ENCODE measurements at regions not wholly inside any gene's neighbourhood (a gene's known extent, or its start where the extent isn't known, plus 50 kb on each side); places are given as distances from the start of the nearest gene placed in this dataset.

GRCh38 chr10:131695496-131696165 lies 205.2 kb upstream of the PPP2R2D start:
- H3K4me1 ChIP-seq (ENCODE audit: control insufficient read depth in 1 of 2, insufficient read depth in 2 of 2, low read length in 2 of 2) = no peaks in the 10 kb centered on the region
- whole genome bisulfite sequencing (ENCODE audit: insufficient coverage) = 85% methylated on average over 14 of the region's 23 CpGs
- H3K4me1 Mint-ChIP-seq = no peaks in the 10 kb centered on the region
- no peaks in the 10 kb centered on the region for H3K9me3 ChIP-seq (replicated peaks in 1 of 2; ENCODE audit: control insufficient read depth in 1 of 2, insufficient read depth in 1 of 2, low read length in 2 of 2)
- no peaks in the 10 kb centered on the region for H3K36me3 ChIP-seq (replicated peaks in 1 of 2; ENCODE audit: control insufficient read depth in 1 of 2, insufficient read depth in 2 of 2, low read length in 2 of 2)
- H3K9me3 Mint-ChIP-seq = peaks cover 0 to 3% (median 0%) of the 10 kb centered on the region in 7 donors
- no peaks in the 10 kb centered on the region for H3K36me3 Mint-ChIP-seq
- H3K9ac ChIP-seq (ENCODE audit: insufficient read depth, low read length, poor library complexity, severe bottlenecking) = no peak overlapping the region
- peaks cover 3 to 7% (median 7%) of the 10 kb centered on the region in 3 donors for H3K27me3 Mint-ChIP-seq (ENCODE audit: low read depth in 3 of 3)
- no peak overlapping the region for H3K27ac Mint-ChIP-seq
- H3K4me2 ChIP-seq (replicated peaks; ENCODE audit: extremely low read depth, low read length, poor library complexity, severe bottlenecking) = no peak overlapping the region
- intact Hi-C loops (cut with micrococcal nuclease) = no loop called here
- H4K20me1 ChIP-seq (ENCODE audit: insufficient read depth, low read length) = no peaks in the 10 kb centered on the region
- TF ChIP-seq, protein P1, sequence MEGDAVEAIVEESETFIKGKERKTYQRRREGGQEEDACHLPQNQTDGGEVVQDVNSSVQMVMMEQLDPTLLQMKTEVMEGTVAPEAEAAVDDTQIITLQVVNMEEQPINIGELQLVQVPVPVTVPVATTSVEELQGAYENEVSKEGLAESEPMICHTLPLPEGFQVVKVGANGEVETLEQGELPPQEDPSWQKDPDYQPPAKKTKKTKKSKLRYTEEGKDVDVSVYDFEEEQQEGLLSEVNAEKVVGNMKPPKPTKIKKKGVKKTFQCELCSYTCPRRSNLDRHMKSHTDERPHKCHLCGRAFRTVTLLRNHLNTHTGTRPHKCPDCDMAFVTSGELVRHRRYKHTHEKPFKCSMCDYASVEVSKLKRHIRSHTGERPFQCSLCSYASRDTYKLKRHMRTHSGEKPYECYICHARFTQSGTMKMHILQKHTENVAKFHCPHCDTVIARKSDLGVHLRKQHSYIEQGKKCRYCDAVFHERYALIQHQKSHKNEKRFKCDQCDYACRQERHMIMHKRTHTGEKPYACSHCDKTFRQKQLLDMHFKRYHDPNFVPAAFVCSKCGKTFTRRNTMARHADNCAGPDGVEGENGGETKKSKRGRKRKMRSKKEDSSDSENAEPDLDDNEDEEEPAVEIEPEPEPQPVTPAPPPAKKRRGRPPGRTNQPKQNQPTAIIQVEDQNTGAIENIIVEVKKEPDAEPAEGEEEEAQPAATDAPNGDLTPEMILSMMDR (IDR thresholded peaks at IDR 0.05) = no peak
- H2AFZ ChIP-seq (ENCODE audit: insufficient read depth, low read depth, low read length, poor library complexity, severe bottlenecking) = no peak overlapping the region
- no peak overlapping the region for H3K4me3 ChIP-seq (replicated peaks in 1 of 3; ENCODE audit: low read depth in 2 of 3, low read length in 3 of 3)
- H3K27me3 ChIP-seq (ENCODE audit: control insufficient read depth in 2 of 2, insufficient read depth in 2 of 2, low read length in 2 of 2) = no peaks in the 10 kb centered on the region
- no peaks in the 10 kb centered on the region for H3K79me2 ChIP-seq (ENCODE audit: insufficient read depth, low read length)
- no peak overlapping the region for H3K4me3 Mint-ChIP-seq
- no peak for DNase-seq
- no peak overlapping the region for H3K27ac ChIP-seq (ENCODE audit: low read depth in 1 of 2, low read length in 2 of 2)

GRCh38 chr10:131697476-131698128 lies 203.2 kb upstream of the PPP2R2D start:
- Histone ChIP-seq H3K9me3 (replicated peaks in 1 of 2; ENCODE audit: control insufficient read depth in 1 of 2, insufficient read depth in 1 of 2, low read length in 2 of 2) (no peaks in the 10 kb centered on the region), H2AFZ (ENCODE audit: insufficient read depth, low read depth, low read length, poor library complexity, severe bottlenecking) (no peak overlapping the region), H3K4me3 (replicated peaks in 1 of 3; ENCODE audit: low read depth in 2 of 3, low read length in 3 of 3) (no peak overlapping the region), H3K79me2 (ENCODE audit: insufficient read depth, low read length) (no peaks in the 10 kb centered on the region), H3K27me3 (ENCODE audit: control insufficient read depth in 2 of 2, insufficient read depth in 2 of 2, low read length in 2 of 2) (no peaks in the 10 kb centered on the region), H3K4me2 (replicated peaks; ENCODE audit: extremely low read depth, low read length, poor library complexity, severe bottlenecking) (no peak overlapping the region), H3K36me3 (replicated peaks in 1 of 2; ENCODE audit: control insufficient read depth in 1 of 2, insufficient read depth in 2 of 2, low read length in 2 of 2) (no peaks in the 10 kb centered on the region), H3K9ac (ENCODE audit: insufficient read depth, low read length, poor library complexity, severe bottlenecking) (no peak overlapping the region), H4K20me1 (ENCODE audit: insufficient read depth, low read length) (no peaks in the 10 kb centered on the region), H3K27ac (ENCODE audit: low read depth in 1 of 2, low read length in 2 of 2) (no peak overlapping the region), H3K4me1 (ENCODE audit: control insufficient read depth in 1 of 2, insufficient read depth in 2 of 2, low read length in 2 of 2) (no peaks in the 10 kb centered on the region)
- Mint-ChIP-seq H3K27ac (peak overlapping the region in 2 of 7 donors; percentile 16 to 33), H3K4me1 (no peaks in the 10 kb centered on the region), H3K27me3 (ENCODE audit: low read depth in 3 of 3) (peaks cover 3 to 10% (median 3%) of the 10 kb centered on the region in 3 donors), H3K9me3 (peaks cover 0 to 3% (median 0%) of the 10 kb centered on the region in 7 donors), H3K36me3 (no peaks in the 10 kb centered on the region), H3K4me3 (peak overlapping the region in 1 of 2 donors; percentile 12)
- TF ChIP-seq, protein P1 (IDR thresholded peaks at IDR 0.05) = no peak
- 79% methylated on average over 16 of the region's 21 CpGs for WGBS (ENCODE audit: insufficient coverage)
- intact Hi-C loops (cut with micrococcal nuclease) = no loop called here
- DNase-seq = no peak

Data from CD14-positive monocyte (primary cell).